Neuronal stem cell (in vitro differentiated cells): ENCODE measurements at regions not wholly inside any gene's neighbourhood (a gene's known extent, or its start where the extent isn't known, plus 50 kb on each side); places are given as distances from the start of the nearest gene placed in this dataset. TPM values are rescaled to one million over a fixed set of nuclear protein-coding genes. Genes with fewer than 3 reads are reported as not detected.

Experiments used
- DNase-seq: peaks from one replicate; pipeline ENCODE4 v3.0.0-alpha.2; 2013; ENCODE audit warnings: low spot score
- H2AFZ ChIP-seq: one replicate; pipeline ENCODE4 v1.6.1; 2013; ENCODE audit warnings: mild to moderate bottlenecking, low read length, inconsistent platforms
- H2AK5ac ChIP-seq: 2 replicates; pipeline ENCODE4 v1.6.1; 2013; ENCODE audit warnings: low read depth, mild to moderate bottlenecking, inconsistent platforms, low read length, moderate library complexity, mixed read lengths
- H2BK120ac ChIP-seq: 2 replicates; pipeline ENCODE4 v1.6.1; 2013; ENCODE audit warnings: low read depth, mild to moderate bottlenecking, inconsistent platforms, low read length, moderate library complexity, mixed read lengths
- H2BK12ac ChIP-seq: one replicate; pipeline ENCODE4 v1.6.1; 2013; ENCODE audit warnings: low read length, inconsistent platforms
- H2BK15ac ChIP-seq: 2 replicates; pipeline ENCODE4 v1.6.1; 2013; ENCODE audit warnings: mild to moderate bottlenecking, low read length, inconsistent platforms, mixed read lengths
- H2BK5ac ChIP-seq: one replicate; pipeline ENCODE4 v1.6.1; 2013; ENCODE audit warnings: inconsistent platforms, mild to moderate bottlenecking, low read length, moderate library complexity
- H3K14ac ChIP-seq: one replicate; pipeline ENCODE4 v1.6.1; 2013; ENCODE audit warnings: low read length, inconsistent platforms
- H3K18ac ChIP-seq: 2 replicates; pipeline ENCODE4 v1.6.1; 2013; ENCODE audit warnings: low read length, inconsistent platforms
- H3K23ac ChIP-seq: 2 replicates; pipeline ENCODE4 v1.6.1; 2013; ENCODE audit warnings: low read depth, mild to moderate bottlenecking, mixed read lengths, low read length, inconsistent platforms; ENCODE audit not compliant: poor library complexity
- H3K27ac ChIP-seq: replicated peaks from 3 replicates; pipeline ENCODE4 v1.5.1; 2013; ENCODE audit warnings: low read length, inconsistent platforms
- H3K27me3 ChIP-seq, 3 experiments: 2 replicates each; pipeline ENCODE4 v1.6.1; 2013; ENCODE audit warnings: low read length in 3 of 3, mild to moderate bottlenecking in 2 of 3, inconsistent platforms in 1 of 3, low read depth in 1 of 3, mixed read lengths in 1 of 3, moderate library complexity in 1 of 3; ENCODE audit not compliant: control insufficient read depth in 3 of 3, insufficient read depth in 3 of 3
- H3K36me3 ChIP-seq, 2 donors: replicated peaks in 1 of 2; 2 replicates each; pipeline ENCODE4 v1.6.1; 2013; ENCODE audit warnings: low read length in 2 of 2; ENCODE audit not compliant: control insufficient read depth in 2 of 2, insufficient read depth in 2 of 2
- H3K4ac ChIP-seq: 2 replicates; pipeline ENCODE4 v1.6.1; 2013; ENCODE audit warnings: inconsistent platforms, mild to moderate bottlenecking, low read length, moderate library complexity
- H3K4me1 ChIP-seq, 2 donors: 1 replicate in 1 of 2; 2 replicates in 1 of 2; pipeline ENCODE4 v1.6.1; 2013; ENCODE audit warnings: low read length in 2 of 2, low read depth in 1 of 2; ENCODE audit not compliant: control insufficient read depth in 2 of 2, insufficient read depth in 1 of 2
- H3K4me2 ChIP-seq: one replicate; pipeline ENCODE4 v1.6.1; 2013; ENCODE audit warnings: mild to moderate bottlenecking, low read length, inconsistent platforms; ENCODE audit not compliant: insufficient read depth, poor library complexity, severe bottlenecking
- H3K4me3 ChIP-seq, 2 donors: 2 replicates each; pipeline ENCODE4 v1.5.1; 2013; ENCODE audit warnings: low read length in 2 of 2, mild to moderate bottlenecking in 2 of 2, inconsistent platforms in 1 of 2, moderate library complexity in 1 of 2
- H3K79me1 ChIP-seq: one replicate; pipeline ENCODE4 v1.6.1; 2013; ENCODE audit warnings: low read depth, mild to moderate bottlenecking, inconsistent platforms, low read length, moderate library complexity
- H3K9ac ChIP-seq: one replicate; pipeline ENCODE4 v1.6.1; 2013; ENCODE audit warnings: mild to moderate bottlenecking, low read depth, low read length, inconsistent platforms; ENCODE audit not compliant: poor library complexity
- H3K9me3 ChIP-seq, 2 donors: replicated peaks in 1 of 2; 2 replicates each; pipeline versions ENCODE3 to v1.6.1; 2013; ENCODE audit warnings: low read length in 2 of 2, mild to moderate bottlenecking in 2 of 2, inconsistent platforms in 1 of 2, low read depth in 1 of 2, mixed read lengths in 1 of 2, moderate library complexity in 1 of 2; ENCODE audit not compliant: control insufficient read depth in 2 of 2, insufficient read depth in 1 of 2
- H4K8ac ChIP-seq: one replicate; pipeline ENCODE4 v1.6.1; 2013; ENCODE audit warnings: low read depth, mild to moderate bottlenecking, inconsistent platforms, low read length, moderate library complexity
- H4K91ac ChIP-seq: one replicate; pipeline ENCODE4 v1.6.1; 2013; ENCODE audit warnings: low read length, low read depth, mild to moderate bottlenecking, inconsistent platforms; ENCODE audit not compliant: poor library complexity
- WGBS, 2 donors: extraction: QIAGEN DNeasy Blood & Tissue Kit; methylation state at CpG; one replicate each; pipeline ENCODE4 v1.1.7; 2013; ENCODE audit warnings: missing lambda C conversion rate in 2 of 2, mixed read lengths in 1 of 2; ENCODE audit not compliant: insufficient read length in 2 of 2, insufficient replicate concordance in 1 of 2; ENCODE audit errors: extremely low coverage in 2 of 2; 5-methylcytosine and 5-hydroxymethylcytosine counted together
- small RNA-seq: library from polyadenylated mRNA; stranded (forward); fragments of <200 nt; extraction: miRNeasy Mini kit (QIAGEN cat#:217004); gene quantifications from one replicate; pipeline ENCODE3, GENCODE V24; 2013; ENCODE audit not compliant: insufficient read depth

GRCh38 chr11:122168218-122168617, 52.2 kb upstream of the BLID start:
- Histone ChIP-seq H4K91ac (no peak overlapping the region), H2BK12ac (no peak overlapping the region), H3K18ac (no peak overlapping the region), H3K36me3 (no peaks in the 10 kb centered on the region), H3K4me1 (peaks cover 0 to 2% of the 10 kb centered on the region in 2 donors), H3K79me1 (no peaks in the 10 kb centered on the region), H3K9ac (no peak overlapping the region), H3K4me3 (no peak overlapping the region), H3K4ac (no peak overlapping the region), H3K4me2 (no peak overlapping the region), H2BK120ac (no peak overlapping the region), H4K8ac (no peak overlapping the region), H3K14ac (no peak overlapping the region), H2AFZ (no peak overlapping the region), H3K27me3 (no peaks in the 10 kb centered on the region), H3K9me3 (no peaks in the 10 kb centered on the region), H2BK15ac (no peak overlapping the region), H3K23ac (no peak overlapping the region), H3K27ac (no peak overlapping the region), H2AK5ac (no peak overlapping the region), H2BK5ac (no peak overlapping the region)
- no peak for DNase-seq
- WGBS, 2 donors = no CpG with 5 or more reads among the region's 3 CpGs

DNA sequence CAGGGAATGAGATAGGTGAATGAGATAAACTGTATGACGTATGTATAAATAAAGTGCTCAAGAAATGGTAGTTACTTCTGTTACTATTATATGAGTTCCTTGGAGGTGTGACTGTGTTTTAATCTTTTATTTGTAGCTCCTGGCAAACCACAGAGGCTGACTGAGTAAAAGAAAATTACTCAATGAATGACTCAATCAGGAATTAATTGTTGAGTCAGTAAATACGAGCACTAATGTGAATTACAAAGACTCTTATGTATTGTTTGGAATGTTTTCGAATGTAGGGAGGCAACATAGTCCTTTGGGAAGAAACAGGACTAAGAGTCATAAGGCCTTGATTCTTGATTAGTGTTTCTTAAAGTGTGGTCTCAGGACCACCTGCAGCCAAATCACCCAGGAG, 51.1 kb upstream of the BLID start:
- Histone ChIP-seq H3K36me3 (no peaks in the 10 kb centered on the region), H4K8ac (no peak overlapping the region), H3K4ac (no peak overlapping the region), H3K4me3 (no peak overlapping the region), H3K4me1 (peaks cover 0 to 2% of the 10 kb centered on the region in 2 donors), H2BK120ac (no peak overlapping the region), H3K79me1 (no peaks in the 10 kb centered on the region), H3K23ac (no peak overlapping the region), H3K14ac (no peak overlapping the region), H3K18ac (no peak overlapping the region), H2BK15ac (no peak overlapping the region), H2AK5ac (no peak overlapping the region), H3K9me3 (no peaks in the 10 kb centered on the region), H2BK5ac (no peak overlapping the region), H2BK12ac (no peak overlapping the region), H3K9ac (no peak overlapping the region), H3K27me3 (no peaks in the 10 kb centered on the region), H3K27ac (no peak overlapping the region), H4K91ac (no peak overlapping the region), H2AFZ (no peak overlapping the region), H3K4me2 (no peak overlapping the region)
- DNase-seq = no peak
- WGBS, 2 donors = no CpG with 5 or more reads among the region's 3 CpGs

DNA sequence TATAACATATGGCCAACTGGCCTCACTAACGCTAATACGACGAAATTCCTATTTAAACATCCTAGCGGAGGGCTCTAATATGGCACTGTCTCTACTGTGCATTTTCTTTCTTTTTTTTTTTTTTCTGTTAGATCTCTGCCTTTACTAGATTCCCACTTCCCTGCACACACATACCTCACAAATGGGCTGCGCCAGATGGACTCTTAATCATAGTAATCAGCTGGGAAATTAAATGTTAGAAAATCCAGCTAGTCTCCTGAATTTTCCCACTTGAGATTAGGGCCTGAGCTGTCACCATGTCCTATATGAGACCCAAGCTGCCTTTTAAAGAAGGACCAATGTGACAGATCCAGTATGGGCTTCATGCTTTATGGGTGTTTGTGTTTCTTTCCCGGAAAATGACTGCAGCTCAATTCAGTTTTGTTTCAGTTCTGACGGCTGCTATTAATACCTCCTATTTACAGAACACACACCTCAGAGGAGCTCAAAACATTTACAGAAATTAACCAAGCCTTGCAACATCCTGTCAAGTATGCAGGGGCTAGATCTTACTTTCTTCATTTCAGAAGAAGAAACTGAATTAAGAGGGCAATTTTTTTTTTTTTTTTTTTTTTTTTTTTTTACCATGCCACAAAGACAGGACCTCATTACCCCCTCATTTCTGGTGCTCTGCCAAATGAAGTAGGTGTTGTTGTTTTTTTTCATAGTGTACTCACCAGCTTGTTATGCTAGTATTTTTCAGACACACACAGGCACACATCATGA, 49.8 kb upstream of the BLID start:
- Histone ChIP-seq H3K27me3 (no peaks in the 10 kb centered on the region), H3K79me1 (no peaks in the 10 kb centered on the region), H3K4me3 (no peak overlapping the region), H3K9me3 (no peaks in the 10 kb centered on the region), H3K9ac (no peak overlapping the region), H3K4me1 (peaks cover 0 to 2% of the 10 kb centered on the region in 2 donors), H4K91ac (no peak overlapping the region), H3K27ac (no peak overlapping the region), H2BK15ac (no peak overlapping the region), H3K4ac (no peak overlapping the region), H2AFZ (no peak overlapping the region), H3K18ac (no peak overlapping the region), H4K8ac (no peak overlapping the region), H2BK5ac (no peak overlapping the region), H3K36me3 (no peaks in the 10 kb centered on the region), H3K14ac (no peak overlapping the region), H2AK5ac (no peak overlapping the region), H3K4me2 (no peak overlapping the region), H2BK120ac (no peak overlapping the region), H2BK12ac (no peak overlapping the region), H3K23ac (no peak overlapping the region)
- no CpG with 5 or more reads among the region's 7 CpGs for WGBS, 2 donors
- DNase-seq = no peak

Small RNA genes lying in the stretch of these regions (small RNA-seq; reads per million reads assigned to genes)
- not detected for gene RNU4ATAC10P
- gene RNU4ATAC5P = not detected
- gene RNU6-592P = not detected
